ENCODE measurements at regions not wholly inside any gene's neighbourhood (a gene's known extent, or its start where the extent isn't known, plus 50 kb on each side); places are given as distances from the start of the nearest gene placed in this dataset.

DNA sequence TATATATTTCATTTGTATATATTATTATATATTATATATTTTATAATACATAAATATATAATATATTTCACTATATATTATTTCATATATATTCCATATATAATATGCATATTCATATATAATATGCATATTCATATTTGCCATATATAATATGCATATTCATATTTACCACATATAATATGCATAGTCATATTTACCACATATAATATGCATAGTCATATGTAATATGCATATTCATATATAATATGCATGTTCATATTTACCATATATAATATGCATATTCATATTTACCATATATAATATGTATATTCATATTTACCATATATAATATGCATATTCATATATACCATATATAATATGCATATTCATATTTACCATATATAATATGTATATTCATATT lies 51.2 kb upstream of the GATA2 start:
- TF ChIP-seq, protein P1, sequence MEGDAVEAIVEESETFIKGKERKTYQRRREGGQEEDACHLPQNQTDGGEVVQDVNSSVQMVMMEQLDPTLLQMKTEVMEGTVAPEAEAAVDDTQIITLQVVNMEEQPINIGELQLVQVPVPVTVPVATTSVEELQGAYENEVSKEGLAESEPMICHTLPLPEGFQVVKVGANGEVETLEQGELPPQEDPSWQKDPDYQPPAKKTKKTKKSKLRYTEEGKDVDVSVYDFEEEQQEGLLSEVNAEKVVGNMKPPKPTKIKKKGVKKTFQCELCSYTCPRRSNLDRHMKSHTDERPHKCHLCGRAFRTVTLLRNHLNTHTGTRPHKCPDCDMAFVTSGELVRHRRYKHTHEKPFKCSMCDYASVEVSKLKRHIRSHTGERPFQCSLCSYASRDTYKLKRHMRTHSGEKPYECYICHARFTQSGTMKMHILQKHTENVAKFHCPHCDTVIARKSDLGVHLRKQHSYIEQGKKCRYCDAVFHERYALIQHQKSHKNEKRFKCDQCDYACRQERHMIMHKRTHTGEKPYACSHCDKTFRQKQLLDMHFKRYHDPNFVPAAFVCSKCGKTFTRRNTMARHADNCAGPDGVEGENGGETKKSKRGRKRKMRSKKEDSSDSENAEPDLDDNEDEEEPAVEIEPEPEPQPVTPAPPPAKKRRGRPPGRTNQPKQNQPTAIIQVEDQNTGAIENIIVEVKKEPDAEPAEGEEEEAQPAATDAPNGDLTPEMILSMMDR (conservative IDR thresholded peaks at IDR 0.05 in 1 of 2, IDR thresholded peaks at IDR 0.05 in 1 of 2; ENCODE audit: extremely low read depth in 1 of 2, insufficient read depth in 1 of 2, low read depth in 1 of 2, low read length in 2 of 2) = no peak
- TF ChIP-seq EZH2 (IDR thresholded peaks at IDR 0.05; ENCODE audit: borderline replicate concordance, low read length) = no peak
